Common myeloid progenitor, CD34-positive (primary cell): ENCODE measurements at regions not wholly inside any gene's neighbourhood (a gene's known extent, or its start where the extent isn't known, plus 50 kb on each side); places are given as distances from the start of the nearest gene placed in this dataset.

Experiments used
- CTCF ChIA-PET: fragments of 350-600 bp; sonication (Branson Sonifier 250); formaldehyde crosslinking; loops from one replicate; lab custom pipeline; 2021; ENCODE audit warnings: antibody characterized with exemption; lab: Charles Lee
- POLR2A ChIA-PET: fragments of 350-600 bp; sonication (Branson Sonifier 250); formaldehyde crosslinking; loops from one replicate; lab custom pipeline; 2021; ENCODE audit warnings: antibody characterized with exemption; lab: Charles Lee
- DNase-seq, 3 donors: peaks; one replicate each; pipeline versions ENCODE4 v3.0.0 to v3.0.0-alpha.2; 2013
- H3K27ac ChIP-seq, 2 experiments: 1 replicate in 1 of 2; 2 replicates in 1 of 2; pipeline ENCODE4 v1.7.0; 2013; ENCODE audit warnings: inconsistent platforms in 2 of 2, low read length in 2 of 2, mild to moderate bottlenecking in 2 of 2, low read depth in 1 of 2, moderate library complexity in 1 of 2; ENCODE audit not compliant: severe bottlenecking in 2 of 2, insufficient read depth in 1 of 2, poor library complexity in 1 of 2
- H3K27me3 ChIP-seq, 5 experiments: replicated peaks in 2 of 5; 1 replicate in 3 of 5; 2 replicates in 2 of 5; pipeline versions ENCODE4 v1.6.1 to v1.7.0; 2013; ENCODE audit warnings: low read length in 4 of 5, mild to moderate bottlenecking in 2 of 5, moderate library complexity in 2 of 5, inconsistent platforms in 1 of 5; ENCODE audit not compliant: insufficient read depth in 5 of 5, control insufficient read depth in 4 of 5
- H3K36me3 ChIP-seq, 4 experiments: 1 replicate in 2 of 4; 2 replicates in 2 of 4; pipeline versions ENCODE4 v1.6.1 to v1.7.0; 2013; ENCODE audit warnings: low read length in 3 of 4, control low read depth in 1 of 4, mild to moderate bottlenecking in 1 of 4; ENCODE audit not compliant: control insufficient read depth in 4 of 4, insufficient read depth in 4 of 4
- H3K4me1 ChIP-seq, 4 experiments: 1 replicate in 3 of 4; 2 replicates in 1 of 4; pipeline versions ENCODE4 v1.6.1 to v1.7.1; 2013; ENCODE audit warnings: low read length in 3 of 4, mild to moderate bottlenecking in 3 of 4, control low read depth in 1 of 4, inconsistent platforms in 1 of 4, moderate library complexity in 1 of 4; ENCODE audit not compliant: control insufficient read depth in 4 of 4, insufficient read depth in 4 of 4; ENCODE audit errors: control extremely low read depth in 1 of 4
- H3K4me3 ChIP-seq, 7 experiments: 1 replicate in 4 of 7; 2 replicates in 3 of 7; pipeline versions ENCODE4 v1.5.1 to v1.7.0; 2013; ENCODE audit warnings: mild to moderate bottlenecking in 7 of 7, low read length in 6 of 7, moderate library complexity in 6 of 7, inconsistent platforms in 2 of 7, low read depth in 2 of 7, control low read depth in 1 of 7; ENCODE audit not compliant: insufficient read depth in 4 of 7, control insufficient read depth in 1 of 7; ENCODE audit errors: extremely low read depth in 1 of 7
- H3K9me3 ChIP-seq, 5 experiments: 1 replicate in 4 of 5; 2 replicates in 1 of 5; pipeline versions ENCODE4 v1.6.1 to v1.7.1; 2013; ENCODE audit warnings: low read length in 4 of 5, mild to moderate bottlenecking in 2 of 5, inconsistent platforms in 1 of 5, low read depth in 1 of 5, moderate library complexity in 1 of 5; ENCODE audit not compliant: control insufficient read depth in 4 of 5, insufficient read depth in 2 of 5; ENCODE audit errors: control extremely low read depth in 1 of 5
- WGBS: methylation state at CpG from one replicate; pipeline ENCODE4 v1.1.5; 2013; ENCODE audit not compliant: insufficient coverage; 5-methylcytosine and 5-hydroxymethylcytosine counted together

DNA sequence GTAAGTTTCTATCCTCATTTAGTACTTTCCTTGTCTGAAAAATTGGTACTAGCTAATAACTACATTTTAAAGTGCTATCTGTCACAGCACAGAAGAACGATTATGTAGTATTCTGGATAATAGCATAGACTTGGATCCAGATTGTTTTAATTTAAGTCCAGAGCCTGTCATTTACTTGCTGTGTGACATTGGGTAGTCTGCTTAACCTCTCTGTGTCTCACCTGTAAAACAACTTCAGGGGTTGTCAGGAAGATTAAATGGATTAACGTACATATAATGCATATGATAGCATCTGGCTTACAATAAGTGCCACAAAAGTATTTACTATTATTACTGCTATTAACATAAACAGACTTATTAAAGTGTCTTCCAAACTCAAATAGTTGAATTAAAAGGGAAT, 1221.4 kb downstream of the GATA3 start:
- ChIA-PET CTCF (no interaction called here), POLR2A (no interaction called here)
- 100% methylated on average over 1 of the region's 2 CpGs for WGBS
- no peaks in the 10 kb centered on the region for H3K27me3 ChIP-seq
- H3K36me3 ChIP-seq, result no peaks in the 10 kb centered on the region
- no peak overlapping the region for H3K27ac ChIP-seq
- no peaks in the 10 kb centered on the region for H3K4me1 ChIP-seq
- no peak for DNase-seq
- no peaks in the 10 kb centered on the region for H3K9me3 ChIP-seq
- H3K4me3 ChIP-seq, result no peak overlapping the region

DNA sequence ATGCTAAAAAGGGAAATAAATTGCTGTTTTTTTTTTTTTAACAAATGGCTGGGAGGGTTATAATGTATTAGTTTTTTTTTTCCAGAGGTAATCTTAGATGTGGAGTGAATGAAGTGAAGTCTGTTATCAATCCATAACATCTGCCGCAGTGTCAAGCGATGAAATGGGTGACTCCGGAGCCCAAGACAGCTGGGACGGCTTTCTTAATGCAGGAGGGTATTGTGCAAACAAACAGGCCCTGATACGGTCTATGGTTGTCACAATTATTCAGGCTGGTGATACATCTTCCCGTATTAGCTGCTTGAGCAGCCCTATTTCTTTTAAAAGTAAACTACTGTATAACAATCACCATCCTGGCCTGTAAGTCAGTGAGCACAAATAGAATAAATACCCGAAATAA, 1231.2 kb downstream of the GATA3 start:
- Histone ChIP-seq H3K4me1 (no peaks in the 10 kb centered on the region), H3K36me3 (no peaks in the 10 kb centered on the region), H3K4me3 (no peak overlapping the region), H3K27ac (no peak overlapping the region), H3K27me3 (no peaks in the 10 kb centered on the region), H3K9me3 (no peaks in the 10 kb centered on the region)
- ChIA-PET POLR2A (no interaction called here), CTCF (no interaction called here)
- WGBS, result 82% methylated on average over 6 of the region's 7 CpGs
- DNase-seq, result peak in 2 of 3 donors; percentile 22 to 48

GRCh38 chr10:9289811-9290210, 1235.3 kb downstream of the GATA3 start:
- H3K9me3 ChIP-seq, result no peaks in the 10 kb centered on the region

DNA sequence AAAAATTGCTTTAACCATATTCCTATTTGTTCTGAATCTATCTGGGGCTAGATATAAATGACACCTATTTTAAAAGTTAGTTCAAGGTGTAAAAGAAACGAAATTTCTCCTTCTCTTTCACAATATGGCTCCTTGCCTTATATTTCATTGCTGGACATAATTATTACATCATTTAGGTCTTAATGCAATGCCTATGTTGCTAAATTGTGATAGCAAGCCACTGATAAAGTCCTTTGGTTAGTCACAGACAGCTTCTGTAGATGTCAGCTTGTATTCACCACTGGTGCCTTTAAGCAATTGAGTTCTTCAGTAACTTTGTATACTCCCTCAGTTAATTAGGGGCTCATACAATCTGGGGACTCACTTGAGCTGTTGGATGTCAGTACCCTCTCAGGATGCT, 1236.6 kb downstream of the GATA3 start:
- H3K27me3 ChIP-seq, result no peaks in the 10 kb centered on the region
- ChIA-PET POLR2A (no interaction called here), CTCF (no interaction called here)
- no peaks in the 10 kb centered on the region for H3K9me3 ChIP-seq
- H3K27ac ChIP-seq, result no peak overlapping the region
- no peaks in the 10 kb centered on the region for H3K36me3 ChIP-seq
- WGBS, result no CpG with 5 or more reads among the region's 1 CpG
- no peak overlapping the region for H3K4me3 ChIP-seq
- DNase-seq, result no peak
- peaks cover 0 to 2% (median 0%) of the 10 kb centered on the region in 4 experiments for H3K4me1 ChIP-seq

More at GRCh38 chr10:9289811-9290210, 1235.3 kb downstream of the GATA3 start:
- POLR2A ChIA-PET, result interaction anchor here (0.7 kb wide), 1 partner anchor 1276 kb away, joined by 3 read pairs; no protein-coding TSS in a partner anchor
- H3K36me3 ChIP-seq, result no peaks in the 10 kb centered on the region
- no CpG with 5 or more reads among the region's 1 CpG for WGBS
- H3K27ac ChIP-seq, result no peak overlapping the region
- CTCF ChIA-PET, result no interaction called here
- no peak overlapping the region for H3K4me3 ChIP-seq
- no peaks in the 10 kb centered on the region for H3K27me3 ChIP-seq
- DNase-seq, result no peak
- H3K4me1 ChIP-seq, result no peaks in the 10 kb centered on the region

GRCh38 chr10:9294132-9294663, 1239.7 kb downstream of the GATA3 start:
- ChIA-PET CTCF (no interaction called here), POLR2A (no interaction called here)
- Histone ChIP-seq H3K9me3 (no peaks in the 10 kb centered on the region), H3K4me1 (peaks cover 0 to 2% (median 0%) of the 10 kb centered on the region in 4 experiments), H3K27me3 (no peaks in the 10 kb centered on the region), H3K36me3 (no peaks in the 10 kb centered on the region), H3K4me3 (no peak overlapping the region), H3K27ac (no peak overlapping the region)
- 71% methylated on average over 4 of the region's 4 CpGs for WGBS
- peak in 2 of 3 donors; percentile 12 to 19 for DNase-seq

DNA sequence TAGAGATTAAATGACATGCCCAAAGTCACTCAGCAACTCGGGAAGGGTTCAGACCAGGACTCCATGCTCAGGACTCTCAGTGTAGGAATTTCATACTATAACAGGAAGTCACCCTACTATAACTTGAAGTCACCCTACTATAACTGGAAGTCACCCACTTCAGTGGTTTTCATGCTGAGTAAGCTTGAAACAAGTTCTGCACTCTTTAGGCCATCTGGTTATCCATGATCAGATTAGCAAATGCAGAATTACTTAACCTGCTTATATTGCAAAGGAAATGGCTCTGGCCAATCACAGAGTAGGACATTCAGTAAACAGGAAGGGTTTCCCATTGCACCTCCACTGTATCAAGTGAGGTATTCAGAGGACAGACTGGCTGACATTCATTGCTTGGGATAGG, 1240.4 kb downstream of the GATA3 start:
- Histone ChIP-seq H3K4me3 (no peak overlapping the region), H3K27ac (no peak overlapping the region), H3K4me1 (peaks cover 0 to 2% (median 0%) of the 10 kb centered on the region in 4 experiments), H3K27me3 (no peaks in the 10 kb centered on the region), H3K9me3 (no peaks in the 10 kb centered on the region), H3K36me3 (no peaks in the 10 kb centered on the region)
- POLR2A ChIA-PET, result no interaction called here
- CTCF ChIA-PET, result no interaction called here
- DNase-seq, result peak in 2 of 3 donors; percentile 49 to 69
- 100% methylated on average over 1 of the region's 1 CpG for WGBS

- ChIA-PET CTCF (no interaction called here), POLR2A (no interaction called here)
- H3K4me3 ChIP-seq, result no peak overlapping the region
- no CpG with 5 or more reads among the region's 4 CpGs for WGBS
- H3K9me3 ChIP-seq, result no peaks in the 10 kb centered on the region
- no peaks in the 10 kb centered on the region for H3K27me3 ChIP-seq
- no peak overlapping the region for H3K27ac ChIP-seq
- H3K36me3 ChIP-seq, result no peaks in the 10 kb centered on the region
- peaks cover 0 to 2% (median 0%) of the 10 kb centered on the region in 4 experiments for H3K4me1 ChIP-seq
- DNase-seq, result no peak
These were observed 1241.7 kb downstream of the GATA3 start for GRCh38 chr10:9296190-9296589.
